GM23338 (cell line): ENCODE measurements at regions not wholly inside any gene's neighbourhood (a gene's known extent, or its start where the extent isn't known, plus 50 kb on each side); places are given as distances from the start of the nearest gene placed in this dataset.

ENCODE experiments used
- ATAC-seq: fragments of 200-7000 bp; cut with Tn5 transposase; 3 replicates; pipeline ENCODE4 v1.9.1; 2020
- DNase-seq: peaks from one replicate; pipeline ENCODE4 v3.0.0-alpha.2; 2015; ENCODE audit warnings: low spot score
- H2AFZ ChIP-seq: fragments of 200-600 bp; sonication (generic); 2 replicates; pipeline ENCODE4 v1.8.0; 2016; ENCODE audit warnings: antibody characterized with exemption, mild to moderate bottlenecking, moderate library complexity
- H3F3A ChIP-seq: fragments of 200-600 bp; sonication (generic); replicated peaks from 2 replicates; pipeline ENCODE4 v1.8.0; 2017; ENCODE audit warnings: antibody characterized with exemption, mixed run types, low read depth
- H3K27ac ChIP-seq: fragments of 200-600 bp; sonication (generic); 2 replicates; pipeline ENCODE4 v1.6.1; 2016; ENCODE audit warnings: low read depth
- H3K27me3 ChIP-seq: fragments of 200-600 bp; sonication (generic); 2 replicates; pipeline ENCODE4 v1.8.0; 2016; ENCODE audit warnings: mild to moderate bottlenecking, mixed run types, moderate library complexity; ENCODE audit not compliant: insufficient read depth
- H3K36me3 ChIP-seq: fragments of 200-600 bp; sonication (generic); 2 replicates; pipeline ENCODE4 v1.8.0; 2016; ENCODE audit warnings: mild to moderate bottlenecking; ENCODE audit not compliant: insufficient read depth
- H3K4me1 ChIP-seq: fragments of 200-600 bp; sonication (generic); 2 replicates; pipeline ENCODE4 v1.8.0; 2016; ENCODE audit warnings: mild to moderate bottlenecking, moderate library complexity; ENCODE audit not compliant: insufficient read depth
- H3K4me2 ChIP-seq: fragments of 200-600 bp; sonication (generic); 2 replicates; pipeline ENCODE4 v1.7.1; 2017; ENCODE audit warnings: mixed run types
- H3K4me3 ChIP-seq: fragments of 200-600 bp; sonication (generic); 2 replicates; pipeline ENCODE4 v1.6.1; 2016; ENCODE audit warnings: mixed run types
- H3K79me2 ChIP-seq: fragments of 200-600 bp; sonication (generic); replicated peaks from 2 replicates; pipeline ENCODE4 v1.8.0; 2017; ENCODE audit warnings: mild to moderate bottlenecking; ENCODE audit not compliant: insufficient read depth
- H3K9me2 ChIP-seq: fragments of 200-600 bp; sonication (generic); 2 replicates; pipeline ENCODE4 v1.8.0; 2017; ENCODE audit not compliant: insufficient read depth
- H4K20me1 ChIP-seq: fragments of 200-600 bp; sonication (generic); replicated peaks from 2 replicates; pipeline ENCODE4 v1.8.0; 2017; ENCODE audit warnings: mild to moderate bottlenecking; ENCODE audit not compliant: insufficient read depth
- H3K27ac Mint-ChIP-seq: 2 replicates; pipeline ENCODE4 v1.8.0; 2020; ENCODE audit warnings: inconsistent platforms, mild to moderate bottlenecking, moderate library complexity, mixed read lengths
- H3K27me3 Mint-ChIP-seq: 3 replicates; pipeline ENCODE4 v1.8.0; 2022; ENCODE audit warnings: low read depth, mild to moderate bottlenecking, moderate library complexity, mixed read lengths, inconsistent platforms; ENCODE audit not compliant: insufficient read depth, poor library complexity
- H3K36me3 Mint-ChIP-seq: 3 replicates; pipeline ENCODE4 v1.8.0; 2021; ENCODE audit warnings: low read depth, mild to moderate bottlenecking, inconsistent platforms, moderate library complexity, mixed read lengths
- H3K4me1 Mint-ChIP-seq: 3 replicates; pipeline ENCODE4 v1.8.0; 2020; ENCODE audit warnings: mild to moderate bottlenecking, inconsistent platforms, mixed read lengths
- H3K4me3 Mint-ChIP-seq: 3 replicates; pipeline ENCODE4 v1.8.0; 2021; ENCODE audit warnings: moderate library complexity, mild to moderate bottlenecking, inconsistent platforms, mixed read lengths
- H3K9me3 Mint-ChIP-seq: 3 replicates; pipeline ENCODE4 v1.8.0; 2020; ENCODE audit warnings: moderate library complexity, mild to moderate bottlenecking, inconsistent platforms, mixed read lengths
- CTCF ChIP-seq, 2 experiments: fragments of 200-600 bp in 1 of 2; sonication (generic) in 1 of 2; conservative IDR thresholded peaks; 2 replicates each; pipeline versions ENCODE4 v1.5.1 to v1.6.1; 2016 to 2017; ENCODE audit warnings: antibody characterized with exemption in 2 of 2, low read depth in 2 of 2, mild to moderate bottlenecking in 2 of 2, moderate library complexity in 1 of 2
- ETS1 ChIP-seq: IDR thresholded peaks from 2 replicates; pipeline ENCODE4 v1.6.1; 2016; ENCODE audit warnings: antibody characterized with exemption
- EZH2 ChIP-seq: fragments of 200-600 bp; sonication (generic); IDR thresholded peaks from one replicate; pipeline ENCODE4 v1.8.0; 2017; ENCODE audit warnings: antibody characterized with exemption, mild to moderate bottlenecking, low read depth; ENCODE audit not compliant: unreplicated experiment
- EZH2phosphoT487 ChIP-seq: fragments of 200-600 bp; sonication (generic); IDR thresholded peaks from one replicate; pipeline ENCODE4 v1.8.1; 2018; ENCODE audit warnings: antibody characterized with exemption; ENCODE audit not compliant: unreplicated experiment
- JUNB ChIP-seq: IDR thresholded peaks from one replicate; pipeline ENCODE4 v1.6.1; 2016; ENCODE audit warnings: antibody characterized with exemption; ENCODE audit not compliant: unreplicated experiment
- NANOG ChIP-seq: IDR thresholded peaks from 2 replicates; pipeline ENCODE4 v1.6.1; 2016; ENCODE audit warnings: antibody characterized with exemption, borderline replicate concordance
- POLR2AphosphoS5 ChIP-seq: IDR thresholded peaks from 2 replicates; pipeline ENCODE4 v1.6.1; 2016; ENCODE audit warnings: antibody characterized with exemption, low read depth
- REST ChIP-seq: IDR thresholded peaks from one replicate; pipeline ENCODE4 v1.6.1; 2018; ENCODE audit warnings: antibody characterized with exemption; ENCODE audit not compliant: unreplicated experiment
- STAT1 ChIP-seq: IDR thresholded peaks from one replicate; pipeline ENCODE4 v1.6.1; 2016; ENCODE audit warnings: antibody characterized with exemption; ENCODE audit not compliant: unreplicated experiment
- ZNF114 ChIP-seq: fragments of 250-450 bp; sonication (Bioruptor Pico); IDR thresholded peaks from 2 replicates; pipeline ENCODE4 v1.5.0; 2020; ENCODE audit warnings: mild to moderate bottlenecking, moderate library complexity
- ZNF331 ChIP-seq: fragments of 250-450 bp; sonication (Bioruptor Pico); IDR thresholded peaks from 2 replicates; pipeline ENCODE4 v1.5.0; 2020; ENCODE audit warnings: low read depth, mild to moderate bottlenecking, moderate library complexity

GRCh38 chr2:5953525-5953924 is 261.3 kb downstream of the SOX11 start:
- no peaks in the 10 kb centered on the region for H3K27me3 ChIP-seq
- no peak overlapping the region for H3K27ac Mint-ChIP-seq
- H3K36me3 Mint-ChIP-seq: peaks cover 9% of the 10 kb centered on the region; the same call in 1 of the 3 replicates

More at GRCh38 chr2:5953525-5953924, 261.3 kb downstream of the SOX11 start:
- H3K27ac ChIP-seq: no peak overlapping the region
- peaks cover 2% of the 10 kb centered on the region for H3K27me3 Mint-ChIP-seq
- H3K79me2 ChIP-seq: no peaks in the 10 kb centered on the region
- no peak overlapping the region for H3K4me3 Mint-ChIP-seq
- no peaks in the 10 kb centered on the region for H3F3A ChIP-seq
- ATAC-seq (no peak), DNase-seq (no peak)
- H3K36me3 ChIP-seq: no peaks in the 10 kb centered on the region
- peaks cover 44% of the 10 kb centered on the region for H3K9me3 Mint-ChIP-seq
- no peaks in the 10 kb centered on the region for H3K4me1 Mint-ChIP-seq
- no peak overlapping the region for H3K4me3 ChIP-seq
- no peaks in the 10 kb centered on the region for H4K20me1 ChIP-seq
- H3K4me1 ChIP-seq: no peaks in the 10 kb centered on the region
- no peaks in the 10 kb centered on the region for H3K9me2 ChIP-seq
- H2AFZ ChIP-seq: no peak overlapping the region
- TF ChIP-seq STAT1: no peak
- TF ChIP-seq ZNF114 (CRISPR knock-in tag): no peak
- no peak for TF ChIP-seq NANOG
- TF ChIP-seq ETS1: no peak
- TF ChIP-seq ZNF331 (CRISPR knock-in tag): no peak
- TF ChIP-seq REST: no peak
- no peak for TF ChIP-seq EZH2phosphoT487
- TF ChIP-seq CTCF (conservative IDR thresholded peaks at IDR 0.05; ENCODE audit: low read depth in 2 of 2): no peak
- TF ChIP-seq EZH2: no peak
- TF ChIP-seq JUNB: no peak
- no peak for TF ChIP-seq POLR2AphosphoS5
- no peak overlapping the region for H3K4me2 ChIP-seq
